ENCODE measurements at regions not wholly inside any gene's neighbourhood (a gene's known extent, or its start where the extent isn't known, plus 50 kb on each side); places are given as distances from the start of the nearest gene placed in this dataset.

DNA sequence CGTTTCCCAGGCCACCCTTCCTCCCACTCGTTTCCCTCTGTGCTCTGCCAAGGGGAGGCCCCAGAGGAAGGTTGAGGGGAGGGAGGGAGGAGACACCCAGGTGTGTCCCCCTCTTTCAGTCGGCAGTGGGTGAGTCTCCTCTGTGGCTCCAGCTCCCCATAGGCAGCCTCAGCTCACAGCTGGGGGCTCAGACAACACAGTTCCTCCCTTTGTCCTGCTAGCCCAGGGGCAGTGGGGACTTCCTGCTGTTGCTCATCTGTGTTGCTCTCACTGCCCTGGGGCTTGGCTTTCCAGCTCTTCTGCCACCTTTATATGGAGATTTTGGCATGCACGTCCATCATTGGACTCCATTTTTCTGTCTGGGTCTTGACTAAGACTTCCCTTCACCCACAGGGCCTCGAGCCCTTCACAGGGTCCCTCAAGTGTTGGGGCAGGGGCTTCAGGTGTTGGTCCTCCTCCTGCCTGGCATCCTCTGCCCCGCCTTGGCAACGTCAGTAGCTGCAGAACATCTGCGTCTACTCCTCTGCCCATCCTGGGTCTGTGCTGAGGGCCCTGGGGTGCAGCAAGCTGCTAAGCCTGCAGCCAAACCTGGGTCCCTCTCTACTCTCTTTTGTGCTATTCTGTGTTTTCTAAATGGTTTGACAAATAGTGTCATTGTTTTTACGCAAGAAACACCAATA lies 190.6 kb upstream of the PMEPA1 start:
- no peak for TF ChIP-seq CTCF (conservative IDR thresholded peaks at IDR 0.05; ENCODE audit: low read depth, low read length)
- TF ChIP-seq EZH2 (IDR thresholded peaks at IDR 0.05; ENCODE audit: borderline replicate concordance, low read depth, low read length, poor library complexity, severe bottlenecking): no peak
